ENCODE measurements at regions not wholly inside any gene's neighbourhood (a gene's known extent, or its start where the extent isn't known, plus 50 kb on each side); places are given as distances from the start of the nearest gene placed in this dataset.

- no peak for DNase-seq
Observed at GRCh38 chr20:17810062-17810631, 110.4 kb downstream of the BANF2 start.

- no peak for DNase-seq
Observed at GRCh38 chr20:17809362-17810061, 109.7 kb downstream of the BANF2 start.

GRCh38 chr20:17808782-17809181 lies 109.0 kb downstream of the BANF2 start:
- no peak for DNase-seq

- no peak for DNase-seq
Observed at GRCh38 chr20:17808357-17808756, 108.6 kb downstream of the BANF2 start.

- DNase-seq = no peak
Observed at GRCh38 chr20:17807651-17808050, 107.9 kb downstream of the BANF2 start.

GRCh38 chr20:17806739-17807441 lies 107.1 kb downstream of the BANF2 start:
- DNase-seq = no peak

GRCh38 chr20:17806107-17806506 lies 106.3 kb downstream of the BANF2 start:
- no peak for DNase-seq

GRCh38 chr20:17803765-17804164 lies 104.0 kb downstream of the BANF2 start:
- no peak for DNase-seq

- no peak for DNase-seq
Observed at GRCh38 chr20:17799575-17800227, 99.9 kb downstream of the BANF2 start.

- no peak for DNase-seq
Observed at GRCh38 chr20:17798601-17799000, 98.8 kb downstream of the BANF2 start.

GRCh38 chr20:17797579-17797978 lies 97.8 kb downstream of the BANF2 start:
- no peak for DNase-seq

GRCh38 chr20:17797161-17797560 lies 97.4 kb downstream of the BANF2 start:
- DNase-seq = no peak

- no peak for DNase-seq
Observed at GRCh38 chr20:17796091-17796563, 96.4 kb downstream of the BANF2 start.

- DNase-seq = no peak
Observed at GRCh38 chr20:17795501-17796071, 95.8 kb downstream of the BANF2 start.

GRCh38 chr20:17795003-17795402 lies 95.2 kb downstream of the BANF2 start:
- no peak for DNase-seq

GRCh38 chr20:17794400-17794799 lies 94.6 kb downstream of the BANF2 start:
- DNase-seq = no peak

- DNase-seq = no peak
Observed at GRCh38 chr20:17793986-17794385, 94.2 kb downstream of the BANF2 start.

- no peak for DNase-seq
Observed at GRCh38 chr20:17790296-17790695, 90.5 kb downstream of the BANF2 start.

GRCh38 chr20:17787816-17788215 lies 88.0 kb downstream of the BANF2 start:
- no peak for DNase-seq

- DNase-seq = no peak
Observed at GRCh38 chr20:17786221-17786718, 86.5 kb downstream of the BANF2 start.

Data from SHP77 treated with DMSO at 0.1 percent for 48 hours (cell line).